SKM-1 treated with dmso at 0.1 percent for 144 hours (cell line): ENCODE measurements at regions not wholly inside any gene's neighbourhood (a gene's known extent, or its start where the extent isn't known, plus 50 kb on each side); places are given as distances from the start of the nearest gene placed in this dataset.
"Not testable (repeated sequence)": the region's sequence is repeated elsewhere in the genome, so short reads cannot be mapped to it uniquely, and the experiment has no call there.

Experiments used
- DNase-seq: peaks from one replicate; lab custom pipeline; 2025; ENCODE audit not compliant: unreplicated experiment; lab: John Stamatoyannopoulos, UW

DNA sequence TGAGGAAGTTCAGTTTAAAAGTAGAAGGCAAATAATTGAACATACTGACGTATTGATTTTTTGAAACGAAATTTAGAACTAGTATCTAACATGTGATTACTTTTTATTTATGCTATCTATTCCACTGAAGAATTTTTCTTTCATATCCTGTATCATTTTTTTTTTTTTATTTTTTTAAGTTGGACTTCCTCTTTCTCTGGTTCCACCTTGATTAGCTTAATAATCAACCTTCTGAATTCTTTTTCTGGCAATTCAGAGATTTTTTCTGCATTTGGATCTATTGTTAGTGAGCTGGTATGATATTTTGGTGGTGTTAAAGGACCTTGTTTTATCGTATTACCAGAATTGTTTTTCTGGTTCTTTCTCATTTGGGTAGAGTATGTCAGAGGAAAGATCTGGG is 411.2 kb downstream of the SOX11 start:
- DNase-seq = no peak

- no peak for DNase-seq
Observed at GRCh38 chr2:6103949-6104348, 411.8 kb downstream of the SOX11 start.

DNA sequence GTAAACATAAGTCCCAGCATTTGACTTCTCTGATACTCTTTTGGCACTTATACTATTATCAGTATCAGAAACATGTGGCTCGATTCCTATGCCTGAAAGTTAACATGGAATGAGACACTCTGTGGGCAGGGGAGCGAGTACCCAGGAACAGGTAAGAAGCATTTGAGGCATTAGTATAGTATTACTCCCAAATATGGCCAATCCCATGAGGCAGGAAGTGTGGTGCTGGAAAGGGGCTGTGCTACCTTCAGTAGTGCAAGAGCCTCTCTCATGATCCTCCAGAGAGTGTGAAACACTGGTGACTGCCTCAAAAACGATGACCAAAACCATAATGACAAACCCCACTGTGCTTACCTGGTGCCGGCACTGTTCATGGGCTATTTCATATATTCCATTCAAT is 415.1 kb downstream of the SOX11 start:
- DNase-seq = no peak

GRCh38 chr2:6109831-6110230 is 417.6 kb downstream of the SOX11 start:
- DNase-seq = no peak

DNA sequence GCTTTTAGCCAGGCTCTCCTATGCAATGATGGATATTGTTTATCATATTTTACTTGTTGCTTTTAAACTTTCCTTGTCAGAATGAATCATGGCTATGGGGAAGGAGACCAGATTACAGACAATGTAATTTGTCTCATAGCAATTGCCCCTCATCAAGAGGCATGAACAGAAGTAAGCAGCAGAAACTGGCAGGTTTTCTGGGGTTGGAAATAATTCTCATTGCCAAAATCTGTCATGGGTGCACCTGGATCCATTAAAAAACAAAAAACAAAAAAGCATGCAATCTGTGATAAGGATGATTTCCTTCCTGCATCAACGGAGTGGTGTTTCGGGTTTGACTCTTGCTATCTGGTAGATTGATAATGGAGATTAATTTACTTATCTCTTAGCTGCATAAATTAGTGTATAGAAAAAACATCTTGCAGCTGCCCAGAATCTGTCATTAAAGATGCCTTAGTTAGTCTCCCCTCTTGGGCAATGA is 419.6 kb downstream of the SOX11 start:
- no peak for DNase-seq

DNA sequence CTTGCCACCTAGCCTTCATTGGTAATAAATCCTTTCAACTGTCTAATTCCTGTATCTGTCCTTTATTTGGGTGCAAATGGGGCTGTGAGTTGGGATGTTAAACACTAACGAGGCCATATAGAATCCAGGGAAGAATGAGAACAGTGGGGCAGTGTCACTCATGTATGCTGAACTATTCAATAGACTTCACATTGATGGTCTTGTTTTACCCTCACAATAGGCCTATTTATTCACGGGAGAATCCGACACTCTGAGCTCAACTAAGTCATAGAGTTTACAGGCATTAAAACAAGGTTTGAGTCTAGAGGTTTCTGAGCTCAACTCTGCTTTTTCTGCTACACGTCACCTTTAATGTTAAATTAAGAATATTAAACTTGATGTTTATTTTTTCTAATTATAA is 421.6 kb downstream of the SOX11 start:
- no peak for DNase-seq

DNA sequence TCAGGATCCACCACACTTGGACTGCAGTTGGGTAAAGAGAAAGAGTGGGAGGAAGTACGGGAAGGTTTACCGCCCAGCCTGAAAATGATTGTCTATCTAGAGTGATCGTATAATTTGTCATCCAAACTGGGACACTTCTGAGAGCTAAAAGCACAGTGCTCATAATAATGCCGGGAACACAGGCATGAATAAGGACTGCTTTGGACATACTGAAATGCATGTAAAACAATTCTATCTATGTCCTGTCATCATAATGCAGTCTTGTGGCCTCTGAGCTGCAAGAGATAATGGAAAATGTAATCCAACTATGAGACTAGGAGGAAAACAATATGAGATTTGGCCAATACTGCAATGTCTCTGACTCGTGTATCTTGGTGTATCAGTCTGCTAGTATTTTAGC is 435.5 kb downstream of the SOX11 start:
- no peak for DNase-seq

DNA sequence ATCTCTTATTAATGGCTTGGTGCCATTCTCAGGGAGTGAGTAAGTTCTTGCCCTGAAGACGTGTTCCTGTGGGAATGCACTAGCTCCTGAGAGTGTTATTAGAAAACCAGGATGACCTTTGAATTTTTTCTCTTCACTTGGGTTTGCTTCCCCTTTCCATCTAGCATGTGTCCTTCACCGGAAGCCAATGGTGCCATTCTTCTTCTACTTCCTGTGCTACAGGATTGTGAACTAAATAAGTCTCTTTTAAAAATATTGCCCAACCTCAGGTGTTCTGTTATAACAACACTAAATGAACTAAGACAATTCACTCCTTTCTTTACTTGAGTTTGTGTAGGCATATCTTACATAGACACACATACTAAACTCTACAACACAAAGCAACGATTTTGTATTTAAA is 447.0 kb downstream of the SOX11 start:
- no peak for DNase-seq

DNA sequence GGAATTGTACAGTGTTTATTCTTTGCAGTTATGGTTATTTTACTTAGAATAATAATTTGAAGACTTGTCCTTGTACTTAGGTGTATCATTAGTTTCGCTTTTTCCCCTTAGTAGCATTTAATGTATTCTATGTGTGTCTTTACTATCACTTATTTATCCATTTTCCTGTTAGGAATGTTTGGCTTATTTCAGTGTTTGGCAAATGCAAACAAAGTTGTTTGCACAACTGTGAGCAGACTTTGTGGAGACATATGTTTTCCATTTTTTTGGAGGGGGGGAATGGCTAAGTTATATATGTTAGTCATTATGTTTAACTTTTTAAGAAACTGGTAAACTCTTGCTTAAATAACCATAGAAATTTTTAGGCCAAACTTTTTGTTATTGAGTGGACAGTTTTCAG is 447.7 kb downstream of the SOX11 start:
- no peak for DNase-seq

- DNase-seq = no peak
Observed at GRCh38 chr2:6140509-6140908, 448.3 kb downstream of the SOX11 start.

GRCh38 chr2:6143812-6144211 is 451.6 kb downstream of the SOX11 start:
- no peak for DNase-seq

GRCh38 chr2:6147215-6147614 is 455.0 kb downstream of the SOX11 start:
- DNase-seq = not testable (repeated sequence)

- no peak for DNase-seq
Observed at GRCh38 chr2:6148882-6149281, 456.7 kb downstream of the SOX11 start.

GRCh38 chr2:6159606-6160005 is 467.4 kb downstream of the SOX11 start:
- DNase-seq = no peak

DNA sequence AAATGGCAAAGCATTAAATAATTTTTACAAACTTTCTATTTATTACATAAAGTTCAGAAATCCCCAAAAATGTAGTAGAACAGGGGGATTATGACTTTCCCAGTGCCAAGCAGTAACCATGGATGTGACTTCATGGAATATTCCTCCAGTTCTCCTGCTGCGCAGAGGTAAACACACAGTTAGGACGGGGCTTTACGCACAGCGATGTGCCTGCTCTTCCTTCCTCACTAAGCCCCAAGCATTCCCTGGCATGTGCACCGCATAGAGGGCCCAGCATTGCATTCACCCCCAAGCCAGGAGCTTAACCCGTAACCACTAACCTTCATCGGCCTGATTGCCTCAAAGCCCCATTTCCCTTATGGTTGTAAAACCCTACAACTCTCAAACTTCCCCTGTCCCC is 471.7 kb downstream of the SOX11 start:
- DNase-seq = no peak

DNA sequence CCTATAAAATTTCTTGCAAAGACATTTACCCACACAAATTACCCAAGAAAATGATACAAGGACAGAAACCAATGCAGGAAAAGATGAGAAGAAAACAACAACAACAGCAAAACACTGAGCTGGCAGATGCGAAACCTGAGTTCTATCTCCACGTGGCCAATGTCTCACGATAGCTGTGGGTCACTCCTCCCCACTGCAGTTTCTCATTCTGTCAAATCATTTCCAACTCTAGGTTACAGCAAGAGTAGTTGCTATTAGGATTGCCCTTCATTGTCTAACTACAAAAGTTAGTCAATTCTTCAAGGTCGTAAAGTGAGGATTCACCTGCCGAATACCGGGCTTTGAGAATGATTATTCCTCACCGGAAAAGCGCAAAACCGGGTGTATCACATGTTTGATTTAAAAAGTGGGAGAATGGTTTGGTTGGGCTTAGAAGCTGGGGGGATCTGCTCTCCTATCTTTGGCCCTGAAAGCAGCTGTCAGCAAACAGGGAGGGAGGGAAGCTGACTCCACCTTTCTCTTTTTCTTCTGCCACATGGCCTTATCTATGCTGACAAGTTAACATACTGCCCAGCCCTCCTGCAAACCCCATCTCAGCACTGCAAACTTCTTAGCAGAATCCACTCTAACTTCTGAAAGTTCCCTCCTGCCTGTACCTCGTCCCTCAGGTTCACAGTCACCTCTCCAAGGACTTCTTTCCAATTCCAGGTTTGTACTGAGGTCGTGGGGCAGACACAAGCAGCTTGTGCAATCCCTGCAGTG is 473.0 kb downstream of the SOX11 start:
- no peak for DNase-seq

DNA sequence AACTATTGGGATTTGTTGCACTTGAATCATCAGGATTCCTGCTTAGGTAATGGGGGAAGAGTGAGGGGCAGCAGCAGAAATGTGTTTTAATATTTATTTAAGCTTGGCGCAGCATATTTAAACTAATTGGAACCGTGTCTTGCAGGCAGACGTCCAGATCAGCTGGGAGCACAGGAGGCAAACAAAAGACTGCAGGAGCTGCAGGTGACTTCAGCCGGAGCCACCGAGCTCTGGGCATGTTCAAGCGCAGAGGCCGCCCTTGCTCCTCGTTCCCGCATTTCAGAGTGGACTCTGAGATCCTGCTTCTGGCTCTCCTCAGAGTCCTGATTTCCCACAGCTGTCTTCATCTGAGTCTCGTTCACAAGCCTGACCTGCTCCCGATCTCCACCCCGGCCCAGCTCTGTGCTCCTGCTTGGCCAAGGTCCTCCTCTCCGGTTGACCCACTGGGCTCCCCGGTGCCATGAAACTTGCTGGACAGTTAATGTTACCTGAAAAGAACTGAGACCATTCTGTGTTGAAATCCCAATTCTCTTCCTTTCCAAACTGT is 475.5 kb downstream of the SOX11 start:
- no peak for DNase-seq

DNA sequence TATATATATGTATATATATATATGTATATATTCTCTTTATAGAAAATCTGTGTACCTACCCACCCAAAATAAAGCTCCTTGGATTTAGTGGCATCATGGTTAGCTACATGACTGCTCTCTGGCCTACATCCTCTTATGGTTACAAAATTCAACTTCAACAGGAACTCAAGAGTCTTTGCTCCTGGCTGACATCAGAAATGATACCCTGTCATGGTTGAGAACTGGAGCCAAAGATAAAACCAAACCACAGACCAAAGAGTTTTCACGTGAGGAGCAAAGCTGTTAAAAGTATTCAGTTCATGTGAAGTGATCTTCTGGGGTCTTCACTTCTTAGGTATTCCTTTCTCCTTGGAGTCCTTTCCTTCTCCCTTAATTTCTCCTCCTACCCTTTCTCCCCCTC is 476.3 kb downstream of the SOX11 start:
- DNase-seq = no peak

GRCh38 chr2:6171294-6171693 is 479.1 kb downstream of the SOX11 start:
- no peak for DNase-seq

DNA sequence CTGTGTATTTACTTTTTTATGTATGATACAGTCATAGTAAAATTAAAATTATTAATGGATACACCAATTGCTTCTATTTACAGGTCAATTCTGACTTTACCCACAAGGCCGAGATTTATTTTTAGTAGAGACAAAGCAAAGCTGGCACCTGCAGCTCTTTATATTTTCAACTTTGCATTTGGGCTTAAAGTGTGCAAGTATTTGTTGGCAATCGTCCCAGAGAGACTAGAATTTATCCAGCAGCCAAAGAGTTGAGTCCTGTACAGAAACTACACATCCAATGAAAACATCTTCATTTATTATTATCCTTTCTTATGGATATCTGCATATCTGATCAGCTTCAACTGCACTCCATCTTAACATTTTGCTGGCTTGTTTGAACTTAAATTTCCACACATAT is 485.6 kb downstream of the SOX11 start:
- no peak for DNase-seq

- DNase-seq = no peak
Observed at GRCh38 chr2:6181525-6181924, 489.3 kb downstream of the SOX11 start.

- DNase-seq = no peak
Observed at GRCh38 chr2:6181926-6182325, 489.7 kb downstream of the SOX11 start.

DNA sequence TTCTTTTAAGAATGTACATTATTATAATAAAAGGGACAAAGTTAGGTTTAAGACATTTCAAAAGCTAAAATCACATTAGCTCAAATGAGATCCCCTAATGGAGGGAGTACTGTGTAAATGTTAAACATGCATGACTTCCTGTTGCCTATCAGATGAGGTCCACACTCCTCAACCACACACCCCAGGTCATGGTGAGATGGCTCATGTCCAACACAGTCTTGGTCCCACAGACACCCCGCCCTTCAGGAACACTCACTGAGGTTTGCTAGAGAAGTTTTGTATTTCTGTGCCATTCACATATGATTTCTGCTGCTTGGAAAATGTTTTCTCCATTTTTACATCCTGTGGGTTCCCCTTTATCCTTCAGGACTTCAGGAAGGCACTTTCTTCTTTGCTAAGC is 491.0 kb downstream of the SOX11 start:
- DNase-seq = no peak
